Peyer's patch (tissue), 4 donors: ENCODE measurements at regions not wholly inside any gene's neighbourhood (a gene's known extent, or its start where the extent isn't known, plus 50 kb on each side); places are given as distances from the start of the nearest gene placed in this dataset.

Experiments
- POLR2A ChIP-seq, 2 donors: fragments of 450-650 bp; IDR thresholded peaks; one replicate each; pipeline ENCODE4 v1.5.1; 2017; ENCODE audit warnings: antibody characterized with exemption in 2 of 2, mild to moderate bottlenecking in 2 of 2, moderate library complexity in 2 of 2
- TF ChIP-seq, protein P1 (sequence below), 6 experiments: fragments of 450-650 bp in 4 of 6; fragments of 200-600 bp in 2 of 6; sonication (generic) in 1 of 6; IDR thresholded peaks; one replicate each; pipeline ENCODE4 v1.5.1; 2017 to 2019; ENCODE audit warnings: antibody characterized with exemption in 6 of 6, mild to moderate bottlenecking in 3 of 6, moderate library complexity in 1 of 6

DNA sequence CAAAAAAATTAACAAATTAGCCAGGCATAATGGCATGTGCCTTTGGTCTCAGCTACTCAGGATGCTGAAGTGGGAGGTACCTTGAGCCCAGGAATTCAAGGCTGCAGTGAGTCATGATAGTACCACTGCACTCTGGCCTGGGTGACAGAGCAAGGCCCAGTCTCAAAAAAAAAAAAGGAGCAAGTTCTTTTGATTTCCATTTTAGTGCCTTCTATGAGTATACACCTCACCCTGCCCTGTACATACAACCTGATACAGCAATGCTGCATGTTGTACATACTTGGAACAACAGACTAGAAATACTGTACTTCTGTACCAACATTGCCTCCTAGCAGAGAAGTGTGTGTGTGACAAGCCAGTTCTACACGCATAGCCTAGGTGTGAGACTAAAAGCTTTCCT lies 97.3 kb upstream of the CARMIL1 start:
- TF ChIP-seq, protein P1, sequence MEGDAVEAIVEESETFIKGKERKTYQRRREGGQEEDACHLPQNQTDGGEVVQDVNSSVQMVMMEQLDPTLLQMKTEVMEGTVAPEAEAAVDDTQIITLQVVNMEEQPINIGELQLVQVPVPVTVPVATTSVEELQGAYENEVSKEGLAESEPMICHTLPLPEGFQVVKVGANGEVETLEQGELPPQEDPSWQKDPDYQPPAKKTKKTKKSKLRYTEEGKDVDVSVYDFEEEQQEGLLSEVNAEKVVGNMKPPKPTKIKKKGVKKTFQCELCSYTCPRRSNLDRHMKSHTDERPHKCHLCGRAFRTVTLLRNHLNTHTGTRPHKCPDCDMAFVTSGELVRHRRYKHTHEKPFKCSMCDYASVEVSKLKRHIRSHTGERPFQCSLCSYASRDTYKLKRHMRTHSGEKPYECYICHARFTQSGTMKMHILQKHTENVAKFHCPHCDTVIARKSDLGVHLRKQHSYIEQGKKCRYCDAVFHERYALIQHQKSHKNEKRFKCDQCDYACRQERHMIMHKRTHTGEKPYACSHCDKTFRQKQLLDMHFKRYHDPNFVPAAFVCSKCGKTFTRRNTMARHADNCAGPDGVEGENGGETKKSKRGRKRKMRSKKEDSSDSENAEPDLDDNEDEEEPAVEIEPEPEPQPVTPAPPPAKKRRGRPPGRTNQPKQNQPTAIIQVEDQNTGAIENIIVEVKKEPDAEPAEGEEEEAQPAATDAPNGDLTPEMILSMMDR (IDR thresholded peaks at IDR 0.05), result no peak
- TF ChIP-seq POLR2A (IDR thresholded peaks at IDR 0.05), result no peak
